ENCODE measurements at regions not wholly inside any gene's neighbourhood (a gene's known extent, or its start where the extent isn't known, plus 50 kb on each side); places are given as distances from the start of the nearest gene placed in this dataset.

GRCh38 chr1:222140206-222140605 is 398.3 kb upstream of the DUSP10 start:
- WGBS, 2 experiments (ENCODE audit: extremely low coverage in 1 of 2, insufficient coverage in 1 of 2, insufficient read length in 1 of 2, insufficient replicate concordance in 2 of 2, low coverage in 1 of 2, low lambda C conversion rate in 2 of 2, missing lambda C conversion rate in 1 of 2) = 81% methylated on average over 1 of the region's 1 CpG; no CpG with 5 or more reads in 1 of the 2 experiments
- Histone ChIP-seq H4K8ac (ENCODE audit: extremely low read depth, insufficient read depth, low read length) (no peak overlapping the region), H2AK5ac (ENCODE audit: low read depth, low read length) (no peak overlapping the region), H3K56ac (replicated peaks; ENCODE audit: insufficient read length, low read depth, low read length) (no peak overlapping the region), H3K27me3 (replicated peaks in 1 of 4; ENCODE audit: control insufficient read depth in 3 of 4, extremely low read depth in 1 of 4, insufficient read depth in 3 of 4, low read length in 3 of 4) (no peaks in the 10 kb centered on the region), H2BK120ac (replicated peaks; ENCODE audit: low read depth, low read length) (no peak overlapping the region), H3K18ac (ENCODE audit: extremely low read depth, low read length) (no peak overlapping the region), H4K91ac (replicated peaks; ENCODE audit: insufficient read length, low read length) (no peak overlapping the region), H2BK5ac (ENCODE audit: low read depth, low read length) (no peak overlapping the region), H3K36me3 (ENCODE audit: control insufficient read depth in 2 of 4, insufficient read depth in 4 of 4, low read length in 3 of 4) (no peaks in the 10 kb centered on the region), H2BK20ac (ENCODE audit: low read length) (no peak overlapping the region), H2BK12ac (ENCODE audit: low read depth, low read length) (no peak overlapping the region), H3K79me2 (ENCODE audit: control insufficient read depth in 1 of 2, insufficient read depth in 2 of 2, low read length in 2 of 2) (no peaks in the 10 kb centered on the region), H2BK15ac (ENCODE audit: low read length) (no peak overlapping the region), H4K5ac (ENCODE audit: insufficient read length, low read depth, low read length) (no peak overlapping the region), H3K4me1 (replicated peaks in 1 of 4; ENCODE audit: control insufficient read depth in 3 of 4, insufficient read depth in 4 of 4, low read length in 3 of 4) (no peaks in the 10 kb centered on the region), H3K23ac (ENCODE audit: insufficient read length) (no peak overlapping the region), H3K79me1 (ENCODE audit: low read depth, low read length) (no peaks in the 10 kb centered on the region), H3K4me2 (ENCODE audit: insufficient read depth in 1 of 2, low read depth in 2 of 2, low read length in 2 of 2) (no peak overlapping the region), H3K27ac (ENCODE audit: low read depth, low read length) (no peak overlapping the region), H3K4ac (replicated peaks; ENCODE audit: insufficient read length, low read depth, low read length) (no peak overlapping the region), H3K23me2 (ENCODE audit: low read depth, low read length) (no peaks in the 10 kb centered on the region), H3K9me3 (ENCODE audit: insufficient read depth in 2 of 2, low read depth in 1 of 2, low read length in 1 of 2) (no peaks in the 10 kb centered on the region), H3K4me3 (ENCODE audit: extremely low read depth in 1 of 4, insufficient read depth in 2 of 4, low read depth in 3 of 4, low read length in 4 of 4) (no peak overlapping the region), H3K9ac (replicated peaks in 1 of 4; ENCODE audit: extremely low read depth in 1 of 4, low read depth in 3 of 4, low read length in 3 of 4) (no peak overlapping the region), H4K20me1 (replicated peaks in 1 of 2; ENCODE audit: control insufficient read depth in 1 of 2, insufficient read depth in 2 of 2, low read length in 2 of 2) (no peaks in the 10 kb centered on the region), H2AFZ (ENCODE audit: low read length) (no peak overlapping the region), H3K14ac (ENCODE audit: insufficient read length) (no peak overlapping the region)
- POLR2A ChIA-PET (ENCODE audit: partially characterized antibody) = no interaction called here
- DNase-seq (ENCODE audit: low read depth in 1 of 2, low spot score in 2 of 2) = no peak
- FAIRE-seq = no peak
- CTCF ChIA-PET (ENCODE audit: partially characterized antibody) = no interaction called here
- TF ChIP-seq TCF12 (IDR thresholded peaks at IDR 0.05; ENCODE audit: low read depth, low read length) = no peak
- TF ChIP-seq KDM4A (IDR thresholded peaks at IDR 0.05; ENCODE audit: low read depth, low read length, severe bottlenecking) = no peak
- no peak for TF ChIP-seq CHD2 (IDR thresholded peaks at IDR 0.05; ENCODE audit: low read length)
- no peak for TF ChIP-seq USF2 (IDR thresholded peaks at IDR 0.05; ENCODE audit: low read length)
- TF ChIP-seq EZH2 (IDR thresholded peaks at IDR 0.05; ENCODE audit: low read depth, low read length, severe bottlenecking) = no peak
- no peak for TF ChIP-seq RFX5 (IDR thresholded peaks at IDR 0.05; ENCODE audit: borderline replicate concordance, low read depth, low read length)
- no peak for TF ChIP-seq POLR2AphosphoS5 (IDR thresholded peaks at IDR 0.05; ENCODE audit: low read depth, low read length)
- TF ChIP-seq GABPA (IDR thresholded peaks at IDR 0.05; ENCODE audit: borderline replicate concordance, insufficient read depth, low read length) = no peak
- TF ChIP-seq BRCA1 (IDR thresholded peaks at IDR 0.05; ENCODE audit: low read depth, low read length) = no peak
- TF ChIP-seq MAFK (IDR thresholded peaks at IDR 0.05; ENCODE audit: low read depth, low read length) = no peak
- no peak for TF ChIP-seq SUZ12 (IDR thresholded peaks at IDR 0.05; ENCODE audit: low read length)
- TF ChIP-seq BCL11A (IDR thresholded peaks at IDR 0.05; ENCODE audit: low read depth in 2 of 2, low read length in 2 of 2) = no peak
- TF ChIP-seq BACH1 (IDR thresholded peaks at IDR 0.05; ENCODE audit: low read length) = no peak

All from H1 (cell line).